ENCODE measurements at regions not wholly inside any gene's neighbourhood (a gene's known extent, or its start where the extent isn't known, plus 50 kb on each side); places are given as distances from the start of the nearest gene placed in this dataset.

DNA sequence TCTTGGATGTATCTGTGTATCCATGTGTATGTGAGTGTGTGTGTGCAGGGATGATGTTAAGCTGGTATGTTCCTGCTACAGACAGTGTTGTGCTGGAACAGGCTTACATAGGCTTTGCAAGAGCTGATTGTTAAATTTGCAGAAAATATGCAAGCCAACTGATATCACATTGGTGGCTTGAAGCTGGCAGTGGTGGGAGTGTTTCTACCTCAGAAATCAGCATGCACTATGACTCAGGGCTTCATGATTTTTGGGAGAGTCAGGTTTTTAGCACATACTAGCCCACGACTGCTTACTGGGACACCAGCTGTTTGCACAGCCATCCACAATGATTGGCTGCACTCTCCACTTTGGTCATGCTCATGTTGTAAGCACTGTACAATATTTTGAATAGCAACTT, 261.8 kb downstream of the DHX15 start:
- TF ChIP-seq CTCF (IDR thresholded peaks at IDR 0.05) (no peak), NR3C1 (IDR thresholded peaks at IDR 0.05) (no peak), POLR2A (IDR thresholded peaks at IDR 0.05; ENCODE audit: low read length) (no peak), CBX8 (IDR thresholded peaks at IDR 0.05) (no peak), CHD2 (IDR thresholded peaks at IDR 0.05; ENCODE audit: low read length, partially characterized antibody) (no peak), JUN (IDR thresholded peaks at IDR 0.05) (no peak), CEBPB (IDR thresholded peaks at IDR 0.05) (no peak)
- TF ChIP-seq, protein P1, sequence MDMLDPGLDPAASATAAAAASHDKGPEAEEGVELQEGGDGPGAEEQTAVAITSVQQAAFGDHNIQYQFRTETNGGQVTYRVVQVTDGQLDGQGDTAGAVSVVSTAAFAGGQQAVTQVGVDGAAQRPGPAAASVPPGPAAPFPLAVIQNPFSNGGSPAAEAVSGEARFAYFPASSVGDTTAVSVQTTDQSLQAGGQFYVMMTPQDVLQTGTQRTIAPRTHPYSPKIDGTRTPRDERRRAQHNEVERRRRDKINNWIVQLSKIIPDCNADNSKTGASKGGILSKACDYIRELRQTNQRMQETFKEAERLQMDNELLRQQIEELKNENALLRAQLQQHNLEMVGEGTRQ (IDR thresholded peaks at IDR 0.05): no peak

All from A549 (cell line).